SK-N-MC (cell line): ENCODE measurements at regions not wholly inside any gene's neighbourhood (a gene's known extent, or its start where the extent isn't known, plus 50 kb on each side); places are given as distances from the start of the nearest gene placed in this dataset.

Experiments used
- EZH2 ChIP-seq: fragments of 200-600 bp; sonication (generic); IDR thresholded peaks from one replicate; pipeline ENCODE4 v1.6.1; 2017; ENCODE audit warnings: antibody characterized with exemption
- FOXP2 ChIP-seq: optimal IDR thresholded peaks from 2 replicates; pipeline ENCODE3; 2011; ENCODE audit warnings: mild to moderate bottlenecking, moderate library complexity; ENCODE audit not compliant: insufficient read depth; ENCODE audit errors: extremely low read length, control extremely low read depth
- POLR2AphosphoS5 ChIP-seq: IDR thresholded peaks from 2 replicates; pipeline ENCODE4 v1.6.1; 2012; ENCODE audit warnings: mild to moderate bottlenecking, low read depth, low read length, borderline replicate concordance

- TF ChIP-seq EZH2 (no peak), POLR2AphosphoS5 (no peak), FOXP2 (no peak)
Observed at GRCh38 chr22:22737590-22737989, 93.2 kb downstream of the GGTLC2 start.
